Neural progenitor cell (in vitro differentiated cells): ENCODE measurements at regions not wholly inside any gene's neighbourhood (a gene's known extent, or its start where the extent isn't known, plus 50 kb on each side); places are given as distances from the start of the nearest gene placed in this dataset.

Experiments
- DNase-seq: peaks from one replicate; pipeline ENCODE4 v3.0.0-alpha.2; 2016; ENCODE audit warnings: low spot score
- H2AFZ ChIP-seq: fragments of 200-600 bp; sonication (generic); replicated peaks from 2 replicates; pipeline ENCODE4 v1.6.1; 2016; ENCODE audit warnings: antibody characterized with exemption
- H3F3A ChIP-seq: fragments of 200-600 bp; sonication (generic); 2 replicates; pipeline ENCODE4 v1.6.1; 2016; ENCODE audit warnings: antibody characterized with exemption, low read depth
- H3K27ac ChIP-seq: fragments of 200-600 bp; sonication (generic); 2 replicates; pipeline ENCODE4 v1.5.1; 2016; ENCODE audit warnings: mild to moderate bottlenecking
- H3K27me3 ChIP-seq: fragments of 200-600 bp; sonication (generic); 2 replicates; pipeline ENCODE4 v1.6.1; 2016; ENCODE audit warnings: mild to moderate bottlenecking, moderate library complexity
- H3K36me3 ChIP-seq: fragments of 200-600 bp; sonication (generic); 2 replicates; pipeline ENCODE4 v1.5.1; 2016
- H3K4me1 ChIP-seq: fragments of 200-600 bp; sonication (generic); 2 replicates; pipeline ENCODE4 v1.6.1; 2016; ENCODE audit warnings: mixed run types
- H3K4me2 ChIP-seq: fragments of 200-600 bp; sonication (generic); 2 replicates; pipeline ENCODE4 v1.6.1; 2016
- H3K4me3 ChIP-seq: fragments of 200-600 bp; sonication (generic); 2 replicates; pipeline ENCODE4 v1.5.1; 2016
- H3K79me2 ChIP-seq: fragments of 200-600 bp; sonication (generic); 2 replicates; pipeline ENCODE4 v1.6.1; 2016; ENCODE audit warnings: low read depth
- H3K9ac ChIP-seq: fragments of 200-600 bp; sonication (generic); 2 replicates; pipeline ENCODE4 v1.6.1; 2016
- H3K9me3 ChIP-seq: fragments of 200-600 bp; sonication (generic); 2 replicates; pipeline ENCODE4 v1.5.1; 2016; ENCODE audit warnings: low read depth
- H4K20me1 ChIP-seq: fragments of 200-600 bp; sonication (generic); 2 replicates; pipeline ENCODE4 v1.6.1; 2016; ENCODE audit warnings: low read depth
- H3K27ac Mint-ChIP-seq: 3 replicates; pipeline ENCODE4 v1.8.0; 2021; ENCODE audit warnings: mixed read lengths
- H3K27me3 Mint-ChIP-seq: 2 replicates; pipeline ENCODE4 v1.8.0; 2022; ENCODE audit warnings: low read depth, mild to moderate bottlenecking, inconsistent platforms, moderate library complexity, mixed read lengths; ENCODE audit not compliant: insufficient read depth
- H3K36me3 Mint-ChIP-seq: 3 replicates; pipeline ENCODE4 v1.8.0; 2021; ENCODE audit warnings: mixed read lengths
- H3K4me1 Mint-ChIP-seq: 3 replicates; pipeline ENCODE4 v1.8.0; 2021; ENCODE audit warnings: mixed read lengths
- H3K4me3 Mint-ChIP-seq: 3 replicates; pipeline ENCODE4 v1.8.0; 2021; ENCODE audit warnings: mild to moderate bottlenecking, moderate library complexity, mixed read lengths
- H3K9me3 Mint-ChIP-seq: 3 replicates; pipeline ENCODE4 v1.8.0; 2020; ENCODE audit warnings: mixed read lengths
- CTCF ChIP-seq: fragments of 200-600 bp; sonication (generic); IDR thresholded peaks from 2 replicates; pipeline ENCODE4 v1.5.1; 2017; ENCODE audit warnings: antibody characterized with exemption, mild to moderate bottlenecking
- EZH2 ChIP-seq: fragments of 200-600 bp; sonication (generic); IDR thresholded peaks from 2 replicates; pipeline ENCODE4 v1.6.1; 2017; ENCODE audit warnings: antibody characterized with exemption, mild to moderate bottlenecking, moderate library complexity
- EZH2phosphoT487 ChIP-seq: fragments of 200-600 bp; sonication (generic); IDR thresholded peaks from 2 replicates; pipeline ENCODE4 v1.6.1; 2017; ENCODE audit warnings: antibody characterized with exemption

- Histone ChIP-seq H3K4me2 (no peak overlapping the region), H3K4me1 (peaks cover 16% of the 10 kb centered on the region), H3K9me3 (no peaks in the 10 kb centered on the region), H3F3A (no peaks in the 10 kb centered on the region), H3K9ac (no peak overlapping the region), H3K4me3 (no peak overlapping the region), H3K79me2 (no peaks in the 10 kb centered on the region), H3K27me3 (no peaks in the 10 kb centered on the region), H3K36me3 (no peaks in the 10 kb centered on the region), H3K27ac (no peak overlapping the region), H2AFZ (no peak overlapping the region), H4K20me1 (no peaks in the 10 kb centered on the region)
- Mint-ChIP-seq H3K36me3 (no peaks in the 10 kb centered on the region), H3K27ac (no peak overlapping the region), H3K4me1 (peaks cover 22% of the 10 kb centered on the region), H3K9me3 (no peaks in the 10 kb centered on the region), H3K4me3 (no peak overlapping the region), H3K27me3 (no peaks in the 10 kb centered on the region)
- no peak for TF ChIP-seq EZH2phosphoT487
- no peak for TF ChIP-seq CTCF
- TF ChIP-seq EZH2, result no peak
- no peak for DNase-seq
Observed at GRCh38 chr3:150348500-150348899, 59.6 kb upstream of the TSC22D2 start.

GRCh38 chr3:150346981-150347863 lies 60.9 kb upstream of the TSC22D2 start:
- Histone ChIP-seq H3K27me3 (no peaks in the 10 kb centered on the region), H3K9me3 (no peaks in the 10 kb centered on the region), H3K79me2 (no peaks in the 10 kb centered on the region), H4K20me1 (no peaks in the 10 kb centered on the region), H2AFZ (no peak overlapping the region), H3K36me3 (no peaks in the 10 kb centered on the region), H3K4me1 (peaks cover 16% of the 10 kb centered on the region), H3K4me2 (no peak overlapping the region), H3K9ac (no peak overlapping the region), H3K4me3 (no peak overlapping the region), H3F3A (no peaks in the 10 kb centered on the region), H3K27ac (no peak overlapping the region)
- Mint-ChIP-seq H3K4me3 (no peak overlapping the region), H3K4me1 (peaks cover 22% of the 10 kb centered on the region), H3K36me3 (no peaks in the 10 kb centered on the region), H3K27ac (no peak overlapping the region), H3K27me3 (no peaks in the 10 kb centered on the region), H3K9me3 (no peaks in the 10 kb centered on the region)
- no peak for TF ChIP-seq EZH2
- TF ChIP-seq CTCF, result no peak
- no peak for TF ChIP-seq EZH2phosphoT487
- no peak for DNase-seq

- Histone ChIP-seq H3K9me3 (no peaks in the 10 kb centered on the region), H3K4me1 (peaks cover 16% of the 10 kb centered on the region), H2AFZ (no peak overlapping the region), H3K9ac (no peak overlapping the region), H4K20me1 (no peaks in the 10 kb centered on the region), H3K36me3 (no peaks in the 10 kb centered on the region), H3K27ac (no peak overlapping the region), H3K27me3 (no peaks in the 10 kb centered on the region), H3K4me3 (no peak overlapping the region), H3K79me2 (no peaks in the 10 kb centered on the region), H3F3A (no peaks in the 10 kb centered on the region), H3K4me2 (no peak overlapping the region)
- TF ChIP-seq EZH2, result no peak
- no peak for TF ChIP-seq EZH2phosphoT487
- no peak for TF ChIP-seq CTCF
- Mint-ChIP-seq H3K27ac (no peak overlapping the region), H3K4me1 (peaks cover 22% of the 10 kb centered on the region), H3K9me3 (no peaks in the 10 kb centered on the region), H3K36me3 (no peaks in the 10 kb centered on the region), H3K27me3 (no peaks in the 10 kb centered on the region), H3K4me3 (no peak overlapping the region)
- no peak for DNase-seq
Observed at GRCh38 chr3:150346266-150346665, 61.8 kb upstream of the TSC22D2 start.
